Nephron progenitor cell (in vitro differentiated cells): ENCODE measurements at regions not wholly inside any gene's neighbourhood (a gene's known extent, or its start where the extent isn't known, plus 50 kb on each side); places are given as distances from the start of the nearest gene placed in this dataset.

Source experiments
- DNase-seq: peaks from one replicate; pipeline ENCODE4 v3.0.0; 2021
- H3K27ac Mint-ChIP-seq: 2 replicates; pipeline ENCODE4 v1.8.0; 2021; ENCODE audit warnings: mild to moderate bottlenecking, moderate library complexity, mixed read lengths
- H3K27me3 Mint-ChIP-seq: 2 replicates; pipeline ENCODE4 v1.8.0; 2021; ENCODE audit warnings: mild to moderate bottlenecking, low read depth, mixed read lengths; ENCODE audit not compliant: poor library complexity
- H3K36me3 Mint-ChIP-seq: 2 replicates; pipeline ENCODE4 v1.8.0; 2021; ENCODE audit warnings: low read depth, mixed read lengths
- H3K4me1 Mint-ChIP-seq: 2 replicates; pipeline ENCODE4 v1.8.0; 2021; ENCODE audit warnings: mixed read lengths
- H3K4me3 Mint-ChIP-seq: 2 replicates; pipeline ENCODE4 v1.8.0; 2021; ENCODE audit warnings: mild to moderate bottlenecking, moderate library complexity, mixed read lengths
- H3K9me3 Mint-ChIP-seq: 2 replicates; pipeline ENCODE4 v1.8.0; 2021; ENCODE audit warnings: mild to moderate bottlenecking, moderate library complexity, mixed read lengths
- CTCF ChIP-seq: fragments of 200-600 bp; sonication (generic); IDR thresholded peaks from 2 replicates; pipeline ENCODE4 v1.5.0; 2021; ENCODE audit warnings: antibody characterized with exemption

GRCh38 chrX:6407542-6407941, 127.4 kb downstream of the VCX3A start:
- no peaks in the 10 kb centered on the region for H3K4me1 Mint-ChIP-seq
- H3K9me3 Mint-ChIP-seq = no peaks in the 10 kb centered on the region
- DNase-seq = no peak
- no peak overlapping the region for H3K4me3 Mint-ChIP-seq
- H3K36me3 Mint-ChIP-seq = no peaks in the 10 kb centered on the region
- TF ChIP-seq CTCF = no peak
- H3K27me3 Mint-ChIP-seq = no peaks in the 10 kb centered on the region
- no peak overlapping the region for H3K27ac Mint-ChIP-seq

- Mint-ChIP-seq H3K27ac (no peak overlapping the region), H3K27me3 (peaks cover 7% of the 10 kb centered on the region), H3K36me3 (no peaks in the 10 kb centered on the region), H3K9me3 (no peaks in the 10 kb centered on the region), H3K4me3 (no peak overlapping the region), H3K4me1 (peaks cover 18% of the 10 kb centered on the region)
- no peak for TF ChIP-seq CTCF
- peak; percentile 13 for DNase-seq
These were observed 148.1 kb downstream of the VCX3A start for GRCh38 chrX:6386837-6387236.

- Mint-ChIP-seq H3K4me3 (no peak overlapping the region), H3K27ac (no peak overlapping the region), H3K36me3 (no peaks in the 10 kb centered on the region), H3K4me1 (peaks cover 18% of the 10 kb centered on the region), H3K27me3 (peaks cover 7% of the 10 kb centered on the region), H3K9me3 (no peaks in the 10 kb centered on the region)
- no peak for TF ChIP-seq CTCF
- DNase-seq = no peak
These were observed 150.0 kb downstream of the VCX3A start for GRCh38 chrX:6384921-6385320.

- Mint-ChIP-seq H3K36me3 (no peaks in the 10 kb centered on the region), H3K9me3 (no peaks in the 10 kb centered on the region), H3K4me1 (peaks cover 18% of the 10 kb centered on the region), H3K27me3 (peaks cover 7% of the 10 kb centered on the region), H3K4me3 (no peak overlapping the region), H3K27ac (no peak overlapping the region)
- DNase-seq = peak; percentile 12
- TF ChIP-seq CTCF = no peak
These were observed 150.5 kb downstream of the VCX3A start for GRCh38 chrX:6384371-6384770.

GRCh38 chrX:6383917-6384316, 151.0 kb downstream of the VCX3A start:
- Mint-ChIP-seq H3K4me1 (peaks cover 18% of the 10 kb centered on the region), H3K27ac (no peak overlapping the region), H3K9me3 (no peaks in the 10 kb centered on the region), H3K36me3 (no peaks in the 10 kb centered on the region), H3K27me3 (peaks cover 7% of the 10 kb centered on the region), H3K4me3 (no peak overlapping the region)
- TF ChIP-seq CTCF = no peak
- DNase-seq = peak; percentile 15

DNA sequence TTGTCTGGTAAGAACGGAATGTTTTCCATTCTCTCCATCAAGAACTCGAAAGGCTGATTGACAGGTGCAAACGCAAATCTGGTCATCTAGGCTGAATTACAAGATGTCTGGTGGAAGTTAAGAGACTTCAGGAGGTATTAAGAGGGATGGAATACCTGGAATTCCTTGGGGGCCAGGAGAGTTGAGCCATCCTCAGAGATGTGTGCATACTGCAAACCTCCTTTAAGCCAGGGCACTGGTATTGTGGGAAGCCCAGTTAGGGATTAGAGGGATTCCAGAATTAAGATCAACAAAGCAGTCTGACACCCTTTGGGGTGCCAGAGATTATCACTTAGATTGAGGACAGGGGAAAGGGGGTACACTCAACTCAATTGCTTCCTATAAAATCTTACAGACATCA, 151.4 kb downstream of the VCX3A start:
- H3K4me1 Mint-ChIP-seq = peaks cover 18% of the 10 kb centered on the region
- no peaks in the 10 kb centered on the region for H3K36me3 Mint-ChIP-seq
- DNase-seq = no peak
- peaks cover 4% of the 10 kb centered on the region for H3K27me3 Mint-ChIP-seq
- no peaks in the 10 kb centered on the region for H3K9me3 Mint-ChIP-seq
- TF ChIP-seq CTCF = no peak
- no peak overlapping the region for H3K4me3 Mint-ChIP-seq
- no peak overlapping the region for H3K27ac Mint-ChIP-seq
